ENCODE measurements at regions not wholly inside any gene's neighbourhood (a gene's known extent, or its start where the extent isn't known, plus 50 kb on each side); places are given as distances from the start of the nearest gene placed in this dataset.

DNA sequence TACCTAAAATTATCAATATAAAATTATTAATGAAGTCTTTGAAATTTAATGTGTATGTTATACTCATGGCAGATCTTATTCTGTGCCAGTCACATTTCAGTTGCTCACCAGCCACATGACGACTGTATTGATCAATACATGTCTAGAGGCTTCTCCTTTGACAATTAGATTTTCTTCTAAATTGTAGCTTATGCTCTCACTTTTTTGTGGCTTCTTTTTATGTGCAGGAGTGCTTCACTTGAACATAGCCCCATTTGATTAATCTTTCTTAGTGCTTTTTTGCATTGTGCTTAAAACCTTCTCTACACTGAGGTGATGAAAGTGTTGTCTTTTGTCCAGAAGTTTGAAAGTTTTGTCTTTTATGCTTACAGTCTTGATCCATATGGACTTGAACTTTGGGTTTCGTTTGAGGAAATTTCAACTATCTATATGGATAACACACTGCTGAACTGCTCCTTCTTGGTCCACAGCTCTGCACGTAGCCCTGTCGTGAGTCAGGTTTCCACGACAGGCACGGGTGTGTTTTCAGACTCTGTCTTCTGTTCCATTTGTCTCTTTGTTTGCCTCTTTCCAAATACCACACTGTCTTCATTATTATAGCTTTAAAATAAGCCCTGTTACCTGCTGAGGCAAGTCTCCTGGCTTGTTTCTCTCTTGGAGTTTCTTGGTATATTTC is 393.9 kb upstream of the CFAP20DC start:
- DNase-seq (ENCODE audit: missing footprints) (no peak), ATAC-seq (no peak)
- intact Hi-C loops (cut with DNase I): no loop called here

DNA sequence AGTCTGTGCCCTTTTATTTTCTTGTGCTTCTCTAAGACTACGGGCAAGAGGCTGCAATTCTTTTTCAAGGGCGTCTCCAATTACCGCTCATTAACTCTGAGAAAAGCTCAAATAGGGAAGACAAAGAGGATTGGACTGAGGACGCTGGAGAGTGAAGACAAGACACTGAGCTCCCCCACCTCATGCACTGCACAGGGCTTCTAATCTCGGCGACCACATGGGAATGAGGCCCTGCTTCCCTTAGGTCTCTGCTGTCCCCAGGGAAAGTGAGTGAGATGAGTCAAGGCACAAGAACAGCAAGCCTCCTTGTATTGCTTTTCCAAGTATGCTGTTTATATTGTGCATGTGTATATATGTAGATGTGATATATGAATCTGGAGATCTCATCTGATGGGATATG is 392.2 kb upstream of the CFAP20DC start:
- DNase-seq (ENCODE audit: missing footprints) (no peak), ATAC-seq (no peak)
- intact Hi-C loops (cut with DNase I): no loop called here

- intact Hi-C loops (cut with DNase I): no loop called here
- no peak for ATAC-seq
- DNase-seq (ENCODE audit: missing footprints): no peak
Measured at GRCh38 chr3:59440285-59441028, 390.6 kb upstream of the CFAP20DC start.

GRCh38 chr3:59438492-59438891 is 388.7 kb upstream of the CFAP20DC start:
- DNase-seq (ENCODE audit: missing footprints): no peak
- intact Hi-C loops (cut with DNase I): no loop called here
- ATAC-seq: no peak

DNA sequence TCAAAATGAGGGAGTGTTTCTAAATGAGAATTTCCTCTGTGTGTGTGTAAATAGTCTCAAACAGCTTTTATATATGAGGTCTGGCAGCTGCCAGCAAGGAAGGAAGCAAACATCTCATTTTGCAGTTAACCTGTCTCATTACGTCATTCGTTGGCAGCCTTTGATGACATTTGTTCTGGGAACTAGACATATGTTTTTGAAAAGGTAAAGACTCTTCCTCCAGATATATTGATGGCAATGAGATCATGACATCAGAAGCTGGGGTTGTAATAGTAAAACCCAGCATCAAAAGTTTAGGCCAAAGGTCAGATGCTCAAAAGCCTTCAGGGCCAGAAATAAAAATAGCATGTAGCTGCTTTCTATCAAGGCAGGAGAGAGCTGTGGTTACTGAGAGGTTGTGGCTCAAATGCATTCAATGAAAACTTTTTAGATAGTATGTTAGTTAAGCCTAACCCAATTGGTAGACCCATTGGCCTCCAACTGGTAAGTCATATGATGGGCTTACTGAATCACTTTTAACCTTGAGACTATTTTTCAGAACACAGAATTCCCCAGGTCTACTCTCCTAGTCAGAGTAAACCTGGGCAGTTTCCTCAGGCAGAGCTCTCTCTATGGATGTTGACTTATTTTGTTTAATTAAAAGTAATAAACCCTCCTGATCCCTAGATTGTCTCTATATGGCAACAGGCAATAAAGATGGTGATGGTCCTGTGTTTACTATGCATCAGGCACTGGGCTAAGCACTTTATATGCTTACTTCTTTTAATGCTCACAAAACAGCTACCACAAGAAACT is 386.5 kb upstream of the CFAP20DC start:
- intact Hi-C loops (cut with DNase I): no loop called here

DNA sequence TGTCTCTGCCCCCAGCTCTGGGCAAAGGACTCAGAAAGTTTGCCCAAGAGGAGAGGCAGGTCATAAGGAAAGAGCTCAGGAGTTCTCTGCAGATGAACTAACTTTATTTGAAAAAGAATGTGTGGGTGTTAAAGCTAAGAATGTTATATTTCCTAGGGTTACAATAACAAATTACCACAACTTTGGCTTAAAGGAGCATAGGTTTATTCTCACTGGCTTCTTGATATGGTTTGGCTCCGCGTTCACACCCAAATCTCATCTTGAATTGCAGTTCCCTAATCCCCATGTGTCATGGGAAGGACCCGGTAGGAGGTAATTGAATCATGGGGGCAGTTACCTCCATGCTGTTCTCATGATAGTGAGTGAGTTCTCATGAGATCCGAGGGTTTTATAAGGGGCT is 383.7 kb upstream of the CFAP20DC start:
- intact Hi-C loops (cut with DNase I): no loop called here
- ATAC-seq: no peak
- no peak for DNase-seq (ENCODE audit: missing footprints)

More for the DNA sequence above, 386.5 kb upstream of the CFAP20DC start:
- ATAC-seq (no peak), DNase-seq (ENCODE audit: missing footprints) (no peak)

DNA sequence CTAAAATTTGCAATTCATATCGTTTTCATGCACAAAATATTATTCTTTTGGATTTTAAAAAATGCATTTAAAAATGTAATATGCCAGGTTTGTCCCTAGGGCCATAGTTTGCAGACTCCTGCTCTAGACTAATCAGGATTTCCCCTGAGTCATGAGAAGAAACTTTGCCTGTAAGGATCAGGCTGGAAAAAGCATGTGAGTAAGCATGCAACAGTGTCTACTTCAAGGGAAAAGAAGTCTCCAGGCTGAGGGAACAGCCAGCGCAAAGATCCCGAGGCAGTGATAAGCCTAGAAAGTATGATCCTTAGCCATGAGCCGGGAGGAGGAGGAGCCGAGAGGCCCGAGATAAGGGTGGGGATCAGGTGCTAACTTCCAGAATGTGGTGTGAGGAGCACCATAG is 382.8 kb upstream of the CFAP20DC start:
- no peak for DNase-seq (ENCODE audit: missing footprints)
- intact Hi-C loops (cut with DNase I): no loop called here

GRCh38 chr3:59430341-59430740 is 380.5 kb upstream of the CFAP20DC start:
- intact Hi-C loops (cut with DNase I): no loop called here
- no peak for ATAC-seq
- no peak for DNase-seq (ENCODE audit: missing footprints)

More for the DNA sequence above, 382.8 kb upstream of the CFAP20DC start:
- no peak for ATAC-seq

- DNase-seq (ENCODE audit: missing footprints): no peak
- ATAC-seq: no peak
- intact Hi-C loops (cut with DNase I): no loop called here
Measured at GRCh38 chr3:59429198-59429597, 379.4 kb upstream of the CFAP20DC start.

GRCh38 chr3:59426821-59427565 is 377.2 kb upstream of the CFAP20DC start:
- ATAC-seq (no peak), DNase-seq (ENCODE audit: missing footprints) (no peak)
- intact Hi-C loops (cut with DNase I): no loop called here

GRCh38 chr3:59425942-59426341 is 376.1 kb upstream of the CFAP20DC start:
- intact Hi-C loops (cut with DNase I): no loop called here
- ATAC-seq: no peak
- no peak for DNase-seq (ENCODE audit: missing footprints)

GRCh38 chr3:59425371-59425770 is 375.5 kb upstream of the CFAP20DC start:
- intact Hi-C loops (cut with DNase I): no loop called here
- DNase-seq (ENCODE audit: missing footprints) (no peak), ATAC-seq (no peak)

DNA sequence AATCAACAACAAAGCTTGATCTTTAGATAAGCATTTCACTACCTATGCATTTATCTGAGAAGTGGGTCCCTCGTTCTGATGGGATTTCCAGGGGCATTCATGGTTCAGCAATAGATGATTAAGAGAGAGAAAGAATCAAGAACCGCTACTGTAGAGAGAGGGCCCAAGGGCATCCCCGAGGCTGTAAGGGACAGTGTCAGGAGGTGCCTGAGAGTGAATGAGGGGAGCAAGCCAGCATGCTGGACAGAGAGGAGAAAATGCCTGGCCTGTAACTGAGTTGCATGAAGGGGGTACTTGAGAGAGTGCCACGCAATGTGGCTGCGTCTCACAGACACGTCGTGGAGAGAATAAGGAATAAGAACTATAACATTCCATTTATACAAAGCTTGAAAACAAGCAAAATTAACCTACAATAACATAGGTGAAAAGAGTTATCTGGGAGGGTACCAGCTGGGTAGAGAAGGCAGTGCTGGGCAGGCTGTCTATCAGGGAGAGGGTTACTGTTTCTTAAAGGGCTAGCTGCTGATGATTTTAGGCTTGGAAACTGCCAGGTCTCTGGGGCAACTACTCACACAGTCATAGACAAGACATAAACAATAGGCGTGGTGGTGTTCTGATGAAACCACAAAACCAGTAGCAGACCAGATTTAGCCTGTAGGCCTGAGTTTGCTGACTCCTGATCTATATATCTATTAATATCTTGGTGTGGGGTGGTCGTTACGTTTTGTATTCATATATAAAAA is 374.6 kb upstream of the CFAP20DC start:
- ATAC-seq (peak; percentile 82), DNase-seq (ENCODE audit: missing footprints) (no peak)
- intact Hi-C loops (cut with DNase I): no loop called here

GRCh38 chr3:59423707-59424106 is 373.9 kb upstream of the CFAP20DC start:
- intact Hi-C loops (cut with DNase I): no loop called here
- DNase-seq (ENCODE audit: missing footprints) (no peak), ATAC-seq (peak; percentile 32)

GRCh38 chr3:59422312-59422711 is 372.5 kb upstream of the CFAP20DC start:
- no peak for ATAC-seq
- intact Hi-C loops (cut with DNase I): no loop called here
- no peak for DNase-seq (ENCODE audit: missing footprints)

GRCh38 chr3:59418836-59419235 is 369.0 kb upstream of the CFAP20DC start:
- intact Hi-C loops (cut with DNase I): no loop called here
- ATAC-seq (peak; percentile 68), DNase-seq (ENCODE audit: missing footprints) (no peak)

- no peak for DNase-seq (ENCODE audit: missing footprints)
Measured at GRCh38 chr3:59412516-59412915, 362.7 kb upstream of the CFAP20DC start.

DNA sequence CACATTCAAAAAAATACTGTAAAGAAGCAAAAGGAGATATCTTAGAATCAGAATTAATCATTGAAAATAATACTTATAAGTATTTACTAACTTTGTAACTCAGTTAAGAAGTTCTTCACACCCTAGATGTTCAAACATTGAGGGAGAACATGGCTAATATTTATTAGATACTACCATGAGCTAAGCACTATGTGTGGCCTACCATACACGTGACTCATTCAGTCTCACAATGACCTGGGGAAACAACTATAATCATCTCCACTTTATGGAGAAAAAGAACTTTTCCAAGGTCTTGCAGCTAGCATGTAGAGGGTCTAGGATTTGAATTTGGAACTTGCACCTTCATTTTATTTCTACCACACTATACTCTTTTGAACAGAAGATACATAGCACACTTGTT is 361.9 kb upstream of the CFAP20DC start:
- intact Hi-C loops (cut with DNase I): no loop called here
- ATAC-seq: no peak
- DNase-seq (ENCODE audit: missing footprints): no peak

More at GRCh38 chr3:59412516-59412915, 362.7 kb upstream of the CFAP20DC start:
- intact Hi-C loops (cut with DNase I): no loop called here
- ATAC-seq: no peak

Data from Right ventricle myocardium inferior (tissue), 1 donor.